ENCODE measurements at regions not wholly inside any gene's neighbourhood (a gene's known extent, or its start where the extent isn't known, plus 50 kb on each side); places are given as distances from the start of the nearest gene placed in this dataset.

- 25% methylated on average over 3 of the region's 3 CpGs for WGBS (ENCODE audit: missing lambda C conversion rate)
- ChIA-PET CTCF (no interaction called here), POLR2A (no interaction called here)
These were observed 294.9 kb downstream of the ETNK1 start for GRCh38 chr12:22919883-22920282.

GRCh38 chr12:22923768-22924167 is 298.8 kb downstream of the ETNK1 start:
- ChIA-PET POLR2A (no interaction called here), CTCF (interaction anchor here (1.6 kb wide), 1 partner anchor 11 kb away, joined by 6 read pairs; no protein-coding TSS in a partner anchor)
- H3K4me1 ChIP-seq = no peaks in the 10 kb centered on the region
- DNase-seq (ENCODE audit: low read depth in 1 of 2, low spot score in 1 of 2) (no peak), FAIRE-seq (no peak), ATAC-seq (no peak)
- no peaks in the 10 kb centered on the region for H3K9me3 ChIP-seq
- 2% methylated on average over 2 of the region's 2 CpGs for WGBS (ENCODE audit: missing lambda C conversion rate)
- H3K4me2 ChIP-seq = no peak overlapping the region
- H3K27ac ChIP-seq = no peak overlapping the region
- no peak for TF ChIP-seq EHF (CRISPR knock-in tag; IDR thresholded peaks at IDR 0.05)
- TF ChIP-seq E2F6 (IDR thresholded peaks at IDR 0.05; ENCODE audit: borderline replicate concordance, low read depth) = no peak
- no peak for TF ChIP-seq CBX8 (IDR thresholded peaks at IDR 0.05)
- no peak for TF ChIP-seq CHD2 (IDR thresholded peaks at IDR 0.05; ENCODE audit: low read length, partially characterized antibody)
- TF ChIP-seq MAX (IDR thresholded peaks at IDR 0.05) = no peak
- TF ChIP-seq RFX5 (IDR thresholded peaks at IDR 0.05) = no peak
- TF ChIP-seq BHLHE40 (IDR thresholded peaks at IDR 0.05; ENCODE audit: low read depth, low read length) = no peak
- no peak for TF ChIP-seq FOSB (CRISPR knock-in tag; IDR thresholded peaks at IDR 0.05)
- no peak for TF ChIP-seq JUN (IDR thresholded peaks at IDR 0.05)
- TF ChIP-seq ZC3H11A (IDR thresholded peaks at IDR 0.05) = no peak
- no peak for TF ChIP-seq MAZ (IDR thresholded peaks at IDR 0.05; ENCODE audit: borderline replicate concordance, low read depth, low read length)
- no peak for TF ChIP-seq ZFP36 (IDR thresholded peaks at IDR 0.05; ENCODE audit: borderline replicate concordance, partially characterized antibody)
- TF ChIP-seq NFE2L2 (conservative IDR thresholded peaks at IDR 0.05; ENCODE audit: low read length) = no peak
- no peak overlapping the region for H3K4me3 ChIP-seq

More at GRCh38 chr12:22919883-22920282, 294.9 kb downstream of the ETNK1 start:
- no peak overlapping the region for H3K4me2 ChIP-seq
- DNase-seq (ENCODE audit: low read depth in 1 of 2, low spot score in 1 of 2) (no peak), ATAC-seq (no peak), FAIRE-seq (no peak)
- no peak overlapping the region for H3K4me3 ChIP-seq
- TF ChIP-seq NR3C1 (IDR thresholded peaks at IDR 0.05) (no peak), CHD2 (IDR thresholded peaks at IDR 0.05; ENCODE audit: low read length, partially characterized antibody) (no peak), ZC3H11A (IDR thresholded peaks at IDR 0.05) (no peak), EHMT2 (IDR thresholded peaks at IDR 0.05; ENCODE audit: low read depth) (no peak)
- H3K27ac ChIP-seq = no peak overlapping the region
- H3K4me1 ChIP-seq = no peaks in the 10 kb centered on the region
- H3K9me3 ChIP-seq = no peaks in the 10 kb centered on the region

GRCh38 chr12:22924391-22924790 is 299.4 kb downstream of the ETNK1 start:
- CTCF ChIA-PET = interaction anchor here (1.6 kb wide), 1 partner anchor 11 kb away, joined by 6 read pairs; no protein-coding TSS in a partner anchor
- Histone ChIP-seq H3K4me1 (no peaks in the 10 kb centered on the region), H3K4me3 (no peak overlapping the region), H3K9me3 (no peaks in the 10 kb centered on the region), H3K4me2 (no peak overlapping the region), H3K27ac (no peak overlapping the region)
- ATAC-seq = no peak
- FAIRE-seq = no peak
- POLR2A ChIA-PET = no interaction called here
- 54% methylated on average over 2 of the region's 2 CpGs for WGBS (ENCODE audit: missing lambda C conversion rate)
- TF ChIP-seq POLR2A (IDR thresholded peaks at IDR 0.05; ENCODE audit: low read length) (no peak), MAFK (IDR thresholded peaks at IDR 0.05; ENCODE audit: partially characterized antibody) (no peak), MAZ (IDR thresholded peaks at IDR 0.05; ENCODE audit: borderline replicate concordance, low read depth, low read length) (no peak), SMC3 (IDR thresholded peaks at IDR 0.05) (no peak), NPAS2 (CRISPR knock-in tag; IDR thresholded peaks at IDR 0.05; ENCODE audit: borderline replicate concordance) (no peak), RARB (CRISPR knock-in tag; IDR thresholded peaks at IDR 0.05) (no peak), CHD4 (IDR thresholded peaks at IDR 0.05; ENCODE audit: borderline replicate concordance) (no peak), ZNF302 (CRISPR knock-in tag; IDR thresholded peaks at IDR 0.05) (no peak), RAD21 (conservative IDR thresholded peaks at IDR 0.05 in 1 of 2, IDR thresholded peaks at IDR 0.05 in 1 of 2) (no peak), PHF8 (IDR thresholded peaks at IDR 0.05; ENCODE audit: borderline replicate concordance, low read depth) (no peak), MAX (IDR thresholded peaks at IDR 0.05) (no peak), RCOR1 (IDR thresholded peaks at IDR 0.05; ENCODE audit: low read depth, low read length) (no peak), HOXA7 (CRISPR knock-in tag; IDR thresholded peaks at IDR 0.05) (no peak), HDAC2 (IDR thresholded peaks at IDR 0.05) (no peak), JUNB (IDR thresholded peaks at IDR 0.05) (no peak)
- TF ChIP-seq, protein P1, sequence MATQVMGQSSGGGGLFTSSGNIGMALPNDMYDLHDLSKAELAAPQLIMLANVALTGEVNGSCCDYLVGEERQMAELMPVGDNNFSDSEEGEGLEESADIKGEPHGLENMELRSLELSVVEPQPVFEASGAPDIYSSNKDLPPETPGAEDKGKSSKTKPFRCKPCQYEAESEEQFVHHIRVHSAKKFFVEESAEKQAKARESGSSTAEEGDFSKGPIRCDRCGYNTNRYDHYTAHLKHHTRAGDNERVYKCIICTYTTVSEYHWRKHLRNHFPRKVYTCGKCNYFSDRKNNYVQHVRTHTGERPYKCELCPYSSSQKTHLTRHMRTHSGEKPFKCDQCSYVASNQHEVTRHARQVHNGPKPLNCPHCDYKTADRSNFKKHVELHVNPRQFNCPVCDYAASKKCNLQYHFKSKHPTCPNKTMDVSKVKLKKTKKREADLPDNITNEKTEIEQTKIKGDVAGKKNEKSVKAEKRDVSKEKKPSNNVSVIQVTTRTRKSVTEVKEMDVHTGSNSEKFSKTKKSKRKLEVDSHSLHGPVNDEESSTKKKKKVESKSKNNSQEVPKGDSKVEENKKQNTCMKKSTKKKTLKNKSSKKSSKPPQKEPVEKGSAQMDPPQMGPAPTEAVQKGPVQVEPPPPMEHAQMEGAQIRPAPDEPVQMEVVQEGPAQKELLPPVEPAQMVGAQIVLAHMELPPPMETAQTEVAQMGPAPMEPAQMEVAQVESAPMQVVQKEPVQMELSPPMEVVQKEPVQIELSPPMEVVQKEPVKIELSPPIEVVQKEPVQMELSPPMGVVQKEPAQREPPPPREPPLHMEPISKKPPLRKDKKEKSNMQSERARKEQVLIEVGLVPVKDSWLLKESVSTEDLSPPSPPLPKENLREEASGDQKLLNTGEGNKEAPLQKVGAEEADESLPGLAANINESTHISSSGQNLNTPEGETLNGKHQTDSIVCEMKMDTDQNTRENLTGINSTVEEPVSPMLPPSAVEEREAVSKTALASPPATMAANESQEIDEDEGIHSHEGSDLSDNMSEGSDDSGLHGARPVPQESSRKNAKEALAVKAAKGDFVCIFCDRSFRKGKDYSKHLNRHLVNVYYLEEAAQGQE (IDR thresholded peaks at IDR 0.05) = no peak
- TF ChIP-seq, protein P2, sequence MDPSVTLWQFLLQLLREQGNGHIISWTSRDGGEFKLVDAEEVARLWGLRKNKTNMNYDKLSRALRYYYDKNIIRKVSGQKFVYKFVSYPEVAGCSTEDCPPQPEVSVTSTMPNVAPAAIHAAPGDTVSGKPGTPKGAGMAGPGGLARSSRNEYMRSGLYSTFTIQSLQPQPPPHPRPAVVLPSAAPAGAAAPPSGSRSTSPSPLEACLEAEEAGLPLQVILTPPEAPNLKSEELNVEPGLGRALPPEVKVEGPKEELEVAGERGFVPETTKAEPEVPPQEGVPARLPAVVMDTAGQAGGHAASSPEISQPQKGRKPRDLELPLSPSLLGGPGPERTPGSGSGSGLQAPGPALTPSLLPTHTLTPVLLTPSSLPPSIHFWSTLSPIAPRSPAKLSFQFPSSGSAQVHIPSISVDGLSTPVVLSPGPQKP (IDR thresholded peaks at IDR 0.05; ENCODE audit: low read depth, low read length) = no peak
- no peak for DNase-seq (ENCODE audit: low read depth in 1 of 2, low spot score in 1 of 2)

Measured in A549 (cell line).